Heart left ventricle (tissue), 16 donors: ENCODE measurements at regions not wholly inside any gene's neighbourhood (a gene's known extent, or its start where the extent isn't known, plus 50 kb on each side); places are given as distances from the start of the nearest gene placed in this dataset.
A peak's percentile ranks its signal among the peaks of the same experiment; 100 is the strongest.

Experiments used
- ATAC-seq, 4 donors: fragments of 200-7000 bp; cut with Tn5 transposase; one replicate each; pipeline ENCODE4 v1.9.1; 2020 to 2022; ENCODE audit warnings: moderate library complexity in 4 of 4, mild to moderate bottlenecking in 3 of 4, moderate number of reproducible peaks in 1 of 4
- DNase-seq, 5 donors: peaks; one replicate each; pipeline ENCODE4 v3.0.0-alpha.2; 2020
- H3K27ac ChIP-seq, 12 donors: fragments of 200-600 bp; sonication (generic) in 4 of 12; one replicate each; pipeline versions ENCODE4 v1.5.0 to v1.8.0; 2016 to 2022; ENCODE audit warnings: mild to moderate bottlenecking in 2 of 12
- H3K27me3 ChIP-seq, 9 donors: fragments of 200-600 bp; sonication (generic) in 2 of 9; one replicate each; pipeline versions ENCODE4 v1.5.1 to v1.8.0; 2016 to 2022; ENCODE audit warnings: mild to moderate bottlenecking in 3 of 9
- H3K36me3 ChIP-seq, 9 donors: fragments of 200-600 bp; sonication (generic) in 2 of 9; one replicate each; pipeline versions ENCODE4 v1.5.0 to v1.8.0; 2018 to 2022; ENCODE audit warnings: mild to moderate bottlenecking in 2 of 9
- H3K4me1 ChIP-seq, 12 donors: fragments of 200-600 bp; sonication (generic) in 4 of 12; one replicate each; pipeline versions ENCODE4 v1.5.0 to v1.8.0; 2016 to 2022; ENCODE audit warnings: mild to moderate bottlenecking in 3 of 12
- H3K4me3 ChIP-seq, 12 donors: fragments of 200-600 bp; sonication (generic) in 4 of 12; one replicate each; pipeline versions ENCODE4 v1.5.0 to v1.8.0; 2017 to 2022; ENCODE audit warnings: mild to moderate bottlenecking in 9 of 12, moderate library complexity in 4 of 12
- H3K9me3 ChIP-seq, 12 donors: fragments of 200-600 bp; sonication (generic) in 4 of 12; one replicate each; pipeline versions ENCODE4 v1.5.0 to v1.8.0; 2016 to 2022; ENCODE audit warnings: mild to moderate bottlenecking in 1 of 12
- CTCF ChIP-seq, 12 donors: fragments of 200-600 bp; sonication (generic) in 4 of 12; IDR thresholded peaks; one replicate each; pipeline versions ENCODE4 v1.5.0 to v1.8.0; 2018 to 2022; ENCODE audit warnings: antibody characterized with exemption in 12 of 12, mild to moderate bottlenecking in 5 of 12
- POLR2A ChIP-seq, 2 donors: fragments of 450-650 bp; IDR thresholded peaks; one replicate each; pipeline ENCODE4 v1.6.1; 2017; ENCODE audit warnings: antibody characterized with exemption in 2 of 2, mild to moderate bottlenecking in 2 of 2, moderate library complexity in 2 of 2
- WGBS, 4 donors: extraction: QIAGEN DNeasy Blood & Tissue Kit in 2 of 4; methylation state at CpG; one replicate each; pipeline versions ENCODE4 v1.1.5 to v1.1.7; 2013 to 2018; 5-methylcytosine and 5-hydroxymethylcytosine counted together
- intact Hi-C, 10 donors: fragments of 100-400 bp; cut with DNase I; formaldehyde crosslinking; loops; one replicate each; pipeline versions ENCODE4 v1.11.1 to v1.14.2; 2022
- donor health status: ischemic (EF 13 %, LVEDD 7.1; RV severe dilation, severe dysfunction).
- donor health status: healthy with polysubstance abuse.
- donor health status: DM: no; HTN: yes; CAD: no.
- donor health status: DM: no; HTN: no; CAD: no.
- donor health status: ischemic (EF 25% LVEDD 6.9; RV normal size, moderate dysfunction).
- donor health status: ischemic (EF 25% LVEDD 5.7; RV mildly dilated, moderate dysfunction).
- donor health status: healthy.
- donor health status: DM: yes; HTN: yes; CAD: no.
- donor health status: ischemic (EF 35%, LVEDD 5.7; RV mildly dilated, moderate dysfunction).
- donor health status: nonischemic (EF 11% LVEDD 7.7; RV severe dilation, severe dysfunction).
- donor health status: DM: yes; HTN: yes; CAD: no.
- donor health status: PGD.
- donor health status: ischemic (EF 29% LVEDD 5.4; RV normal size, mild dysfunction).
- donor health status: nonischemic (EF 23%, LVEDD 6.1; RV moderate dilation, normal function).

- ATAC-seq (no peak), DNase-seq (no peak)
- no peaks in the 10 kb centered on the region for H3K27me3 ChIP-seq
- intact Hi-C loops = no loop called here
- H3K4me3 ChIP-seq = no peak overlapping the region
- WGBS, 4 donors = 76 to 82% (median 79%) methylated on average over 3 of the region's 3 CpGs
- TF ChIP-seq POLR2A (IDR thresholded peaks at IDR 0.05) (no peak), CTCF (IDR thresholded peaks at IDR 0.05) (no peak)
- H3K4me1 ChIP-seq = peaks cover 0 to 21% (median 5%) of the 10 kb centered on the region in 12 donors
- H3K36me3 ChIP-seq = no peaks in the 10 kb centered on the region
- H3K27ac ChIP-seq = no peak overlapping the region
- H3K9me3 ChIP-seq = no peaks in the 10 kb centered on the region
Measured at GRCh38 chr4:14700544-14700943, 301.7 kb upstream of the CPEB2 start.

- no peak for TF ChIP-seq CTCF (IDR thresholded peaks at IDR 0.05)
- TF ChIP-seq POLR2A (IDR thresholded peaks at IDR 0.05) = no peak
- Histone ChIP-seq H3K4me1 (peaks cover 0 to 18% (median 5%) of the 10 kb centered on the region in 12 donors), H3K27me3 (no peaks in the 10 kb centered on the region), H3K9me3 (no peaks in the 10 kb centered on the region), H3K27ac (no peak overlapping the region), H3K36me3 (no peaks in the 10 kb centered on the region), H3K4me3 (no peak overlapping the region)
- 20 to 41% (median 33%) methylated on average over 2 of the region's 2 CpGs for WGBS, 4 donors
- DNase-seq (no peak), ATAC-seq (no peak)
- intact Hi-C loops = no loop called here
Measured at GRCh38 chr4:14701389-14701788, 300.9 kb upstream of the CPEB2 start.

- TF ChIP-seq POLR2A (IDR thresholded peaks at IDR 0.05) (no peak), CTCF (IDR thresholded peaks at IDR 0.05) (no peak)
- Histone ChIP-seq H3K4me1 (peaks cover 0 to 18% (median 5%) of the 10 kb centered on the region in 12 donors), H3K36me3 (no peaks in the 10 kb centered on the region), H3K4me3 (no peak overlapping the region), H3K27ac (no peak overlapping the region), H3K27me3 (no peaks in the 10 kb centered on the region), H3K9me3 (no peaks in the 10 kb centered on the region)
- ATAC-seq = peak in 2 of 4 donors; percentile 22
- WGBS, 4 donors = 65 to 91% (median 72%) methylated on average over 1 of the region's 1 CpG
- no peak for DNase-seq
- intact Hi-C loops = no loop called here
Measured at GRCh38 chr4:14701896-14702295, 300.4 kb upstream of the CPEB2 start.

- no peaks in the 10 kb centered on the region for H3K27me3 ChIP-seq
- TF ChIP-seq CTCF (IDR thresholded peaks at IDR 0.05) = no peak
- no peak for TF ChIP-seq POLR2A (IDR thresholded peaks at IDR 0.05)
- H3K36me3 ChIP-seq = no peaks in the 10 kb centered on the region
- H3K27ac ChIP-seq = no peak overlapping the region
- intact Hi-C loops = no loop called here
- H3K9me3 ChIP-seq = no peaks in the 10 kb centered on the region
- H3K4me1 ChIP-seq = no peaks in the 10 kb centered on the region
- ATAC-seq = no peak
- H3K4me3 ChIP-seq = no peak overlapping the region
- no peak for DNase-seq
Measured at GRCh38 chr4:14708574-14708973, 293.7 kb upstream of the CPEB2 start.
